NCI-H2107 treated with DMSO at 0.1 percent for 48 hours (cell line): ENCODE measurements at regions not wholly inside any gene's neighbourhood (a gene's known extent, or its start where the extent isn't known, plus 50 kb on each side); places are given as distances from the start of the nearest gene placed in this dataset.

Experiments used
- DNase-seq: peaks from one replicate; lab custom pipeline; 2025; ENCODE audit not compliant: unreplicated experiment; lab: John Stamatoyannopoulos, UW

GRCh38 chr1:216892581-216893160, 169.4 kb upstream of the ESRRG start:
- no peak for DNase-seq

DNA sequence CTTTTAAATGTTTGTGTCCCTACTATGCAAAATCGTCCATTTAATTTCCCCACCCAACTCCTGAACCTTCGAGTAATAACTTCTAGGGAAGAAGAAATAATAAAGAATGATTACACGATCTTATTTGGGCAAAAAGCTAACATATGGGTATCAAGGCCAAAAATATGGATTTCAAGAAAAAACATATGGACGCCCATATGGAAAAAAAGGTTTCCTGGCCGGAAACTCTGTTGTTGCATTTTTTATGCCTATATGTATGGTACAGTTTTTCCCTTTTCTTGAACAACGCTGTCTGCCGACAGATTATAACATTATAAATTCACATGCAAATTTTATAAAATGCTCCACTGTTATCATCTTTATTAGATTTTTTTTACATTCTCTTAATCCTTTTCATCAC, 167.6 kb upstream of the ESRRG start:
- DNase-seq, result no peak

DNA sequence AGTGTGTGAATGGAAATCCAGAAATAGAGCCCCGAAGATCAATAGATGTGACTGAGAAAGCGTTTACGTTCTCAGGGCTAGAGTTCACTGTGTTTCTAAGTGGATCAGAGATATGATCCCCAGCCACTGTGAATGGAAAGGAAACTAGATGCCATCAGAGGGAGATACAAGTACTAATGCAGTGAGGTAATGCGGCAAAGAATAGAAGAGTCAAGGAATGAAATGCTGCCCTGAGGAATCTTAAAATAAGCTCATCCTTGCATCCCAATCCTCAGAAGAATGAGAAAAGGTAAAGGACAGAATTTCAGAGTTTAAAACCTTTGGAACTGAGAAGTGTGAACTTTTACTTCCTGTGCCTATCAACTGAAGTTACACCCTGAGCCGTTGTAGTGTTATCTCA, 165.5 kb upstream of the ESRRG start:
- DNase-seq, result no peak

DNA sequence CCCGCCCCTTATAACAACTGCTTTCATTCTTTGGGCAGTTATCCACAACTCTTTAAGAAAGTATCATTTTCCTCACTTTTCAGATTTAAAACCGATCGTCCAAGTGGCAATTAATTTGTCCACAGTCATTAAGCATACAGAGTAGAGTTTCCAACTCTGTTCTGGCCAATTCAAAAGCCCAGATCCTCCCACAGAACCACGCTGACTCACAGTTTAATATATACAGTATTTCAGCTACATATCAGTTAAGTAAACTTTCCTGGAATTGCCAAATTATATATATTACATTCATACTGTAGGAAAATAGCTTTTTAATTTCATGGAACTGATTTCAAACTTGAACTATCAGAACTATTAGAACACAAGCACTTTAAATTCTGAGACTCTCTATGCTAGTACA, 163.8 kb upstream of the ESRRG start:
- no peak for DNase-seq

GRCh38 chr1:216884614-216885229, 161.5 kb upstream of the ESRRG start:
- DNase-seq, result no peak

GRCh38 chr1:216883518-216883917, 160.3 kb upstream of the ESRRG start:
- DNase-seq, result no peak

DNA sequence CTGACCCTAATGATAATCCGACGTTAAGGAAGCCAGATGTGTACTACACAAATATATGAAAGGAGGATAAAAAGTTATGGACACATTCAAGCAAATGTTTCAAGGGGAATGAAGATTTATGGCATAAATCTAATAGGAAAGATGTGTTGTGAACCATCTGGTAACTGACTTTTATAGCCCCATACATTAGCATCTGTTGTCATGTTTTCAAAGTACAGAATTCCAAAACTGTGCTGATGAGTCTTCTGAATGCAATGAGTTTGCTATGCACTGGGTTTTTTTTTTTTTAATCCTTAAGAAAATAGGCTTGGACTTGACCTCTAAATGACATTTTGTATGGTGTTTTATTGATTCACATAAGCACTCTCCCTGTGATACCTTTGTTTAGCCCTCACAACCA, 158.5 kb upstream of the ESRRG start:
- no peak for DNase-seq

DNA sequence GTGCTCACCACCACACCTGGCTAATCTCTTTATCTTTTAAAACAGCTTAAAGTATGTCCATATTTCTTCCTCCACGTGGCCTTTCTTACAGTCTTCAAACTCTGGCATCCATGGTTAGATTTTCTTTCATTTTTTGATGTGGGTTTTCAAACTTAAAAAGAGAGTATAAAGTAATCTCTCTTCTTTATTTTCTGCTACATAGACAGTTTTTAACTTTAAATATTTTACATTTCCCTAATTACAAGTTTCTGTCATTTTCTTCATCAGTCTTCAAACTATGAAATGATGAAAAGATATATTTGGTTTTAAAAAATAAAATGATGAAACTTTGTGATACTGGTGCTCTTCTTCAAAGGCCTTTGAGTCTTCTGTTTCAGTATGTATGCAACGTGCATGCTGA, 143.5 kb upstream of the ESRRG start:
- no peak for DNase-seq

GRCh38 chr1:216855810-216856209, 132.6 kb upstream of the ESRRG start:
- DNase-seq, result no peak

DNA sequence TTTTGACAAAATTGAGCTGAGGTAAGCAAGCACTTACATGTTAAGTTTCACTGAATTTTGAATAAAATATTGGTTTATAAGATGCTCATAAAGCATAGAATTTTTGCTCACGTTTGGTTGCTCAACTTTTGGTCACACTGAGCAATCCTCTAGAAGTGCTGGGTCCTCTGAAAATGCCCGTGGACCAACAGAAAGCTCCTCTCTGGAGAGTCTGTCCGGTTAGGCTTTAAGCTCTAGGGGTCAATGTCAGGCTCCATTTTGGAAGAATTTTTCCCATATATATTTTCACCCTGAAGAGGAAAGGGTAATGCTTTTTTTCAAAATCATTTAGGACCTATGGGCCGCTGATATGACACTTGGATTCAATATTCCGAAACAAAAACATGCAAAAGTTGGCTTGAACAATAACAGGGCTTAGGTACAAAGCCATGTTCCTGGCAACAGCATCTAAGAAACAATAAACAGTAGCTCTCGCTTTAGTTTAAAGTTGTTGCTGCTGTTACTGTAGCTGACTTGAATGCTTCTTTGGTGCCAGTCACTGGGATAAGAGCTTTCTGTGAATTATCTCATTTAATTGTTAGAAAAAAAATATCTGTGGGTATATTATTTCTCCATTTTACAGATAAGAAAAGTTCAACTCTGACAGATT, 131.7 kb upstream of the ESRRG start:
- no peak for DNase-seq

GRCh38 chr1:216851073-216851472, 127.8 kb upstream of the ESRRG start:
- no peak for DNase-seq

DNA sequence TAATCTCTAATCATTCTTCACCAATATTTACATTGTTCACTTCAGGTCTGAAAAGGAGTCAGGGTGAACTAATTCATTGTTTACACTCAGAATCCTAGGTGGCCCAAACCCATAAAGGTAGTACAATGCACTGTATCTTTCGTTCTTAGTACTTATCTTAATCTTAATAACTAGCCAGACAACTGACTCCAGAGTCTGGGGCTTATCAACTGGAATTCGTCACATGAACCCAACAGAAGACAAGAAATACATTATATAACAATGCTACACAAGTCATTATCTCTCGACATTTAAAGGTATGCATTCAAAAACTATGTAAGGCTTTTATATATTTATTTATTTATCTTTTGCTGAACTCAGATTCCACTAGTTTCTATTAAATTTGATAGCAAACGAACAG, 125.9 kb upstream of the ESRRG start:
- no peak for DNase-seq

- no peak for DNase-seq
Measured at GRCh38 chr1:216847397-216848036, 124.3 kb upstream of the ESRRG start.

DNA sequence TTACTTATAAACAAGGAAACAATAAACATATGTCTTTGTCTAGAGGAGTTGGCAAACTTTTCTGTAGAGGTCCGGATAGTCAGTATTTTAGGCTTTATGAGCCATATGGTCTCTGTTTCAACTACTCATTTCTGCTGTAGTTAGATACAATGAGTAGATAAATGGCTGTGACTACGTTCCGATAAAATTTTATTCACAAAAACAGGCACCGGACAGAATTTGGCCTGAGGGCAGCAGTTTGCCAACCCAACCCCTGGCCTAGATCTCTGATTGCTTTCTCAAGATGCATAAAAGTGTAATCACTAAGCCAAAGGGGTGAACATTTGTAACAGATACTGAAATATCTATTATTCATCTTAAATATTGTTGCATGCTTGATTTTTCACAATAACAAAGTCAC, 123.1 kb upstream of the ESRRG start:
- DNase-seq, result no peak

GRCh38 chr1:216843409-216843808, 120.2 kb upstream of the ESRRG start:
- DNase-seq, result no peak

- DNase-seq, result no peak
Measured at GRCh38 chr1:216841165-216841564, 117.9 kb upstream of the ESRRG start.

DNA sequence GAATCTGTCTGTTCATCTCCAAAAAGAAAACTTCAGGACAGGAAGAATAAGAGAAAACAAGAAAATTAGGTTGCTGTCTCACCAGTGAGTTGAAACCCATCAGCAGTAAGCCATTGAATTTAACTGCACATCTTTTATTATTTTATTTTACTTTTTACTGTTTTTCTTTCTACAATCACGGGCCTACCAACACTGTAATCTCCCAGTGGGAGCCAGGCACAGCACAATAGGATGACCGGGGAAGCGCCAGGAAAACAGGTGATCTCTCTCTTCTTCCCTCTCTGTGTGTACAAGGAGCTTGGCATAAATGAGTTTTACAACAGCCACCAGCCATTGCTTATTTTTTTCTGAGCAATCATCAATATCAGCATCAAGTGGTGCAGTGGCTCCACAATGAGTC, 113.1 kb upstream of the ESRRG start:
- no peak for DNase-seq

DNA sequence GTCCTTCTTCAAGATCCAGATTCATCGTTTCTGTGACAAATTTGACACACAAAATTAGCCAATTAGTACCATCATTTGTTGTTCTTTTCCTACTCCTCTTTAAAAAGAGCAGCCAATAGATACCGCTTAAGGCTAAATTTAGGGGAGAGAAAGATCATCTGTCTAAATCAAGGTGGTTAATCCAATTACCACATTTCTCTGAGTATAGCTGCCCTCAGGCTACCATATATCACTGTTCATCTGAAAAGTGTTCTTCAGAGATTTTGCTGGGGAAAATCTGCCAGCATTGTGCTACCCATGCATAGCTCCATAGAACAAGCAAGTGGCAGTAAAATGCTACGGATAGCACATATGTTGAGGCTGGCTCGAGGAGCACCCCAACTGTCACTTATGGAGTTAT, 110.3 kb upstream of the ESRRG start:
- no peak for DNase-seq

DNA sequence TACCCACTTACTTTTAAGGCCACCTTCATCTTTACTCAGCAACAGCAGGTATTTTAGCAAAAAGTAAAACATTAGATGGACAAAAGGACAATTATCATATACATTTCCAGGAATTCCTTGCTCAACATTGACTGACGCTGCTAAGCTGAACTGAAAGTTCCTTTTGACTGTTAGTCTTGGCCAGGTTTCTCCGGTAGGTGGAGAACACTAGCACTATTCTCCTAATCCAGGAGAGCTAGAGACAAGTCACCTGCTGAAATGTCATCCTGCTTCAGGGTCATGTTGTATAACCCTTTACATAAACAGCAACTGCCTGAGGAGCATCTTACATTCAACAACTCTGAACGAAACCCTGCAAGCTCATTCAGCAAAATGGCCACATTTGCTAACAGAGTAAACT, 109.0 kb upstream of the ESRRG start:
- no peak for DNase-seq

GRCh38 chr1:216830424-216831210, 107.4 kb upstream of the ESRRG start:
- DNase-seq, result peak; percentile 44

- no peak for DNase-seq
Measured at GRCh38 chr1:216827251-216827650, 104.0 kb upstream of the ESRRG start.

DNA sequence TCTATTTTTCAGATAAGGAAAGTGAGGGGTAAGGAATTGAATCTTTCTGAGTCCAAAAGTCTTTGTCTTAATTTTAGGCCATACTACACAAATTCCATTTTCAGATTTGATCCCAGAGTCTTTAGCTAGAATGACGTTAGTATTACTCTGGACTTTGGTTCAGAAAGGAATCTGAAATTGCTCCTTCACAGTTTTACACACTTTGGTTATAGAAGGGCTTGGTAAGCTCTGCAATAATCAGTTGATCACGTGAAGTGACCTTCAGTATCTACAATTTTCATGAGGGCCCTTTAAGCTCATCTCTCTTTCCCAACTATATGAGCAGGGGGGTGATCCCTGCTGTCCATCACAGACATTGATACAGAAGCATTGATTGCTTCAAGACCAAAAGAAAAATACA, 103.4 kb upstream of the ESRRG start:
- DNase-seq, result no peak
